ENCODE measurements at regions not wholly inside any gene's neighbourhood (a gene's known extent, or its start where the extent isn't known, plus 50 kb on each side); places are given as distances from the start of the nearest gene placed in this dataset.

GRCh38 chr4:186924723-186925122 is 201.1 kb upstream of the FAT1 start:
- no peaks in the 10 kb centered on the region for H3K27me3 Mint-ChIP-seq (ENCODE audit: low read depth)
- Histone ChIP-seq H3K23ac (ENCODE audit: insufficient read length, low read depth, low read length) (no peak overlapping the region), H4K20me1 (ENCODE audit: control insufficient read depth, insufficient read depth, insufficient read length) (no peaks in the 10 kb centered on the region), H3K79me1 (ENCODE audit: insufficient read depth, low read depth, low read length, poor library complexity, severe bottlenecking) (no peaks in the 10 kb centered on the region), H4K8ac (replicated peaks; ENCODE audit: insufficient read length, low read depth, low read length) (no peak overlapping the region), H4K5ac (ENCODE audit: insufficient read length, low read depth, low read length) (no peak overlapping the region), H2AFZ (ENCODE audit: low read length) (no peak overlapping the region), H3K23me2 (ENCODE audit: insufficient read length, low read depth, low read length, poor library complexity, severe bottlenecking) (no peaks in the 10 kb centered on the region), H4K91ac (ENCODE audit: insufficient read length, low read depth, low read length) (no peak overlapping the region), H3T11ph (ENCODE audit: low read length) (no peak overlapping the region), H2BK120ac (ENCODE audit: low read depth, low read length, poor library complexity, severe bottlenecking) (no peak overlapping the region), H2BK15ac (ENCODE audit: low read depth, low read length) (no peak overlapping the region), H2BK12ac (ENCODE audit: insufficient read length, low read depth, low read length) (no peak overlapping the region), H3K4ac (ENCODE audit: low read depth, low read length) (no peak overlapping the region), H3K4me1 (ENCODE audit: insufficient read depth, low read length) (no peaks in the 10 kb centered on the region), H3K56ac (ENCODE audit: insufficient read length, low read depth, low read length) (no peak overlapping the region), H3K27ac (ENCODE audit: insufficient read length, low read depth, low read length) (no peak overlapping the region), H3K9ac (ENCODE audit: extremely low read depth, insufficient read length, low read length) (no peak overlapping the region), H3K9me3 (ENCODE audit: control insufficient read depth, low read depth, low read length) (no peaks in the 10 kb centered on the region), H3K14ac (ENCODE audit: insufficient read depth, low read length) (no peak overlapping the region), H2BK5ac (ENCODE audit: insufficient read length, low read length) (no peak overlapping the region), H2AK5ac (ENCODE audit: insufficient read length, low read length) (no peak overlapping the region), H3K79me2 (ENCODE audit: insufficient read depth, low read length) (no peaks in the 10 kb centered on the region), H3K4me2 (ENCODE audit: insufficient read depth, insufficient read length, low read length) (no peak overlapping the region), H3K18ac (ENCODE audit: insufficient read length, low read depth, low read length) (no peak overlapping the region), H2BK20ac (ENCODE audit: low read depth, low read length, poor library complexity, severe bottlenecking) (no peak overlapping the region), H3K27me3 (ENCODE audit: insufficient read depth, low read length) (no peaks in the 10 kb centered on the region)
- no CpG with 5 or more reads among the region's 4 CpGs for WGBS (ENCODE audit: extremely low coverage, insufficient read length, low lambda C conversion rate)
- H3K27ac Mint-ChIP-seq: no peak overlapping the region; a peak in 1 of 7 replicates
- no peaks in the 10 kb centered on the region; a peak in 2 of 5 replicates for H3K9me3 Mint-ChIP-seq
- H3K4me1 Mint-ChIP-seq: peaks cover under 1 to 5% of the 10 kb centered on the region in 2 experiments; a peak in 2 of 4 replicates
- no peaks in the 10 kb centered on the region; a peak in 1 of 7 replicates for H3K36me3 Mint-ChIP-seq (ENCODE audit: insufficient read depth in 1 of 3, low read depth in 3 of 3)
- TF ChIP-seq CTCF (conservative IDR thresholded peaks at IDR 0.05): no peak
- DNase-seq: no peak
- H3K4me3 Mint-ChIP-seq: no peak overlapping the region
